HG03196 (cell line): ENCODE measurements at regions not wholly inside any gene's neighbourhood (a gene's known extent, or its start where the extent isn't known, plus 50 kb on each side); places are given as distances from the start of the nearest gene placed in this dataset.
"Not testable (repeated sequence)": the region's sequence is repeated elsewhere in the genome, so short reads cannot be mapped to it uniquely, and the experiment has no call there.

Experiments used
- ATAC-seq: cut with Tn5 transposase; IDR thresholded peaks from one replicate; pipeline ENCODE4 v1.9.1; 2021; ENCODE audit not compliant: unreplicated experiment

GRCh38 chr13:109981000-109981399, 194.6 kb upstream of the IRS2 start:
- ATAC-seq = no peak

- ATAC-seq = not testable (repeated sequence)
These were observed 193.3 kb upstream of the IRS2 start for GRCh38 chr13:109979676-109980075.

GRCh38 chr13:109979228-109979627, 192.8 kb upstream of the IRS2 start:
- ATAC-seq = no peak

GRCh38 chr13:109977212-109977968, 191.0 kb upstream of the IRS2 start:
- ATAC-seq = no peak

- ATAC-seq = no peak
These were observed 190.0 kb upstream of the IRS2 start for GRCh38 chr13:109976206-109976997.

GRCh38 chr13:109974354-109974753, 188.0 kb upstream of the IRS2 start:
- no peak for ATAC-seq

- no peak for ATAC-seq
These were observed 186.9 kb upstream of the IRS2 start for GRCh38 chr13:109973279-109973678.

GRCh38 chr13:109971456-109972090, 185.2 kb upstream of the IRS2 start:
- ATAC-seq = no peak

- ATAC-seq = no peak
These were observed 184.6 kb upstream of the IRS2 start for GRCh38 chr13:109971006-109971405.

- no peak for ATAC-seq
These were observed 182.6 kb upstream of the IRS2 start for GRCh38 chr13:109968876-109969577.

GRCh38 chr13:109963960-109964563, 177.7 kb upstream of the IRS2 start:
- ATAC-seq = no peak

GRCh38 chr13:109963384-109963783, 177.0 kb upstream of the IRS2 start:
- ATAC-seq = no peak

- ATAC-seq = no peak
These were observed 173.5 kb upstream of the IRS2 start for GRCh38 chr13:109959903-109960302.

- no peak for ATAC-seq
These were observed 171.5 kb upstream of the IRS2 start for GRCh38 chr13:109957875-109958274.

- no peak for ATAC-seq
These were observed 169.2 kb upstream of the IRS2 start for GRCh38 chr13:109955598-109955997.

GRCh38 chr13:109954441-109954840, 168.1 kb upstream of the IRS2 start:
- no peak for ATAC-seq

GRCh38 chr13:109951491-109951890, 165.1 kb upstream of the IRS2 start:
- ATAC-seq = no peak

GRCh38 chr13:109949397-109949796, 163.0 kb upstream of the IRS2 start:
- ATAC-seq = no peak

GRCh38 chr13:109947006-109947405, 160.6 kb upstream of the IRS2 start:
- ATAC-seq = no peak

- no peak for ATAC-seq
These were observed 159.0 kb upstream of the IRS2 start for GRCh38 chr13:109945206-109945960.
